ENCODE measurements at regions not wholly inside any gene's neighbourhood (a gene's known extent, or its start where the extent isn't known, plus 50 kb on each side); places are given as distances from the start of the nearest gene placed in this dataset.

DNA sequence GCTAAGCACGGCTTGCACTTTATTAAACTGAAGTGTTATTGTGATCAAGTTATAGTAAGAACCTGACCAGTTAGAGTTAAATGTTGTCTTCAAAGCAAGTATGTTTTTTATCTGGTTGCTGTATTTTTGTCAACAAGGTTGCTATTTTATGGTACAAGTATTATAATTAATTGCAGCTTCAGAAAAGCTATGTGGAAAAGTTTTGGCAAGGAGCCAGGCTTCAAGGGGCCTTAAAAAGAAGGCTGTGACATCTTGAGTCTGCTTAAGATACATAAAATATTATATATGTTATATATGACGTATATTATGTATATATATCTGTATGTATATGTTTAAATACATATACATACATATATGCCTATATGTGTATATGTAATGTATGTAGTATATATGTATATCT lies 1461.2 kb upstream of the CDH8 start:
- DNase-seq (ENCODE audit: low read depth in 1 of 2, low spot score in 1 of 2) = no peak
- no peak overlapping the region for H3K4me3 ChIP-seq (replicated peaks; ENCODE audit: insufficient read depth, low read length)
- TF ChIP-seq POLR2AphosphoS5 (IDR thresholded peaks at IDR 0.05; ENCODE audit: low read depth) = no peak
- no peak for TF ChIP-seq SPI1 (IDR thresholded peaks at IDR 0.05; ENCODE audit: borderline replicate concordance, low read depth)
- H3K27me3 ChIP-seq (ENCODE audit: insufficient read depth, poor library complexity, severe bottlenecking) = no peaks in the 10 kb centered on the region
- no peak overlapping the region for H3K27ac ChIP-seq (replicated peaks)

GRCh38 chr16:63496282-63496681 lies 1460.0 kb upstream of the CDH8 start:
- Histone ChIP-seq H3K27me3 (ENCODE audit: insufficient read depth, poor library complexity, severe bottlenecking) (no peaks in the 10 kb centered on the region), H3K27ac (replicated peaks) (no peak overlapping the region), H3K4me3 (replicated peaks; ENCODE audit: insufficient read depth, low read length) (no peak overlapping the region)
- no peak for TF ChIP-seq GABPA (IDR thresholded peaks at IDR 0.05; ENCODE audit: low read depth)
- TF ChIP-seq, protein P1, sequence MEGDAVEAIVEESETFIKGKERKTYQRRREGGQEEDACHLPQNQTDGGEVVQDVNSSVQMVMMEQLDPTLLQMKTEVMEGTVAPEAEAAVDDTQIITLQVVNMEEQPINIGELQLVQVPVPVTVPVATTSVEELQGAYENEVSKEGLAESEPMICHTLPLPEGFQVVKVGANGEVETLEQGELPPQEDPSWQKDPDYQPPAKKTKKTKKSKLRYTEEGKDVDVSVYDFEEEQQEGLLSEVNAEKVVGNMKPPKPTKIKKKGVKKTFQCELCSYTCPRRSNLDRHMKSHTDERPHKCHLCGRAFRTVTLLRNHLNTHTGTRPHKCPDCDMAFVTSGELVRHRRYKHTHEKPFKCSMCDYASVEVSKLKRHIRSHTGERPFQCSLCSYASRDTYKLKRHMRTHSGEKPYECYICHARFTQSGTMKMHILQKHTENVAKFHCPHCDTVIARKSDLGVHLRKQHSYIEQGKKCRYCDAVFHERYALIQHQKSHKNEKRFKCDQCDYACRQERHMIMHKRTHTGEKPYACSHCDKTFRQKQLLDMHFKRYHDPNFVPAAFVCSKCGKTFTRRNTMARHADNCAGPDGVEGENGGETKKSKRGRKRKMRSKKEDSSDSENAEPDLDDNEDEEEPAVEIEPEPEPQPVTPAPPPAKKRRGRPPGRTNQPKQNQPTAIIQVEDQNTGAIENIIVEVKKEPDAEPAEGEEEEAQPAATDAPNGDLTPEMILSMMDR (IDR thresholded peaks at IDR 0.05; ENCODE audit: insufficient read depth, low read length) = no peak
- no peak for TF ChIP-seq SPI1 (IDR thresholded peaks at IDR 0.05; ENCODE audit: borderline replicate concordance, low read depth)
- TF ChIP-seq, protein P2, sequence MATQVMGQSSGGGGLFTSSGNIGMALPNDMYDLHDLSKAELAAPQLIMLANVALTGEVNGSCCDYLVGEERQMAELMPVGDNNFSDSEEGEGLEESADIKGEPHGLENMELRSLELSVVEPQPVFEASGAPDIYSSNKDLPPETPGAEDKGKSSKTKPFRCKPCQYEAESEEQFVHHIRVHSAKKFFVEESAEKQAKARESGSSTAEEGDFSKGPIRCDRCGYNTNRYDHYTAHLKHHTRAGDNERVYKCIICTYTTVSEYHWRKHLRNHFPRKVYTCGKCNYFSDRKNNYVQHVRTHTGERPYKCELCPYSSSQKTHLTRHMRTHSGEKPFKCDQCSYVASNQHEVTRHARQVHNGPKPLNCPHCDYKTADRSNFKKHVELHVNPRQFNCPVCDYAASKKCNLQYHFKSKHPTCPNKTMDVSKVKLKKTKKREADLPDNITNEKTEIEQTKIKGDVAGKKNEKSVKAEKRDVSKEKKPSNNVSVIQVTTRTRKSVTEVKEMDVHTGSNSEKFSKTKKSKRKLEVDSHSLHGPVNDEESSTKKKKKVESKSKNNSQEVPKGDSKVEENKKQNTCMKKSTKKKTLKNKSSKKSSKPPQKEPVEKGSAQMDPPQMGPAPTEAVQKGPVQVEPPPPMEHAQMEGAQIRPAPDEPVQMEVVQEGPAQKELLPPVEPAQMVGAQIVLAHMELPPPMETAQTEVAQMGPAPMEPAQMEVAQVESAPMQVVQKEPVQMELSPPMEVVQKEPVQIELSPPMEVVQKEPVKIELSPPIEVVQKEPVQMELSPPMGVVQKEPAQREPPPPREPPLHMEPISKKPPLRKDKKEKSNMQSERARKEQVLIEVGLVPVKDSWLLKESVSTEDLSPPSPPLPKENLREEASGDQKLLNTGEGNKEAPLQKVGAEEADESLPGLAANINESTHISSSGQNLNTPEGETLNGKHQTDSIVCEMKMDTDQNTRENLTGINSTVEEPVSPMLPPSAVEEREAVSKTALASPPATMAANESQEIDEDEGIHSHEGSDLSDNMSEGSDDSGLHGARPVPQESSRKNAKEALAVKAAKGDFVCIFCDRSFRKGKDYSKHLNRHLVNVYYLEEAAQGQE (IDR thresholded peaks at IDR 0.05; ENCODE audit: insufficient replicate concordance, low read depth) = no peak
- no peak for TF ChIP-seq POLR2AphosphoS5 (IDR thresholded peaks at IDR 0.05; ENCODE audit: low read depth)
- no peak for DNase-seq (ENCODE audit: low read depth in 1 of 2, low spot score in 1 of 2)

GRCh38 chr16:63488955-63489354 lies 1452.7 kb upstream of the CDH8 start:
- TF ChIP-seq SPI1 (IDR thresholded peaks at IDR 0.05; ENCODE audit: borderline replicate concordance, low read depth) (no peak), POLR2AphosphoS5 (IDR thresholded peaks at IDR 0.05; ENCODE audit: low read depth) (no peak), GABPA (IDR thresholded peaks at IDR 0.05; ENCODE audit: low read depth) (no peak)
- TF ChIP-seq, protein P2 (IDR thresholded peaks at IDR 0.05; ENCODE audit: insufficient replicate concordance, low read depth) = no peak
- TF ChIP-seq, protein P1 (IDR thresholded peaks at IDR 0.05; ENCODE audit: insufficient read depth, low read length) = no peak
- Histone ChIP-seq H3K27ac (replicated peaks) (no peak overlapping the region), H3K27me3 (ENCODE audit: insufficient read depth, poor library complexity, severe bottlenecking) (no peaks in the 10 kb centered on the region), H3K4me3 (replicated peaks; ENCODE audit: insufficient read depth, low read length) (no peak overlapping the region)
- no peak for DNase-seq (ENCODE audit: low read depth in 1 of 2, low spot score in 1 of 2)

- no peaks in the 10 kb centered on the region for H3K27me3 ChIP-seq (ENCODE audit: insufficient read depth, poor library complexity, severe bottlenecking)
- TF ChIP-seq, protein P2 (IDR thresholded peaks at IDR 0.05; ENCODE audit: insufficient replicate concordance, low read depth) = no peak
- TF ChIP-seq, protein P1 (IDR thresholded peaks at IDR 0.05; ENCODE audit: insufficient read depth, low read length) = no peak
- no peak for TF ChIP-seq SPI1 (IDR thresholded peaks at IDR 0.05; ENCODE audit: borderline replicate concordance, low read depth)
- no peak for TF ChIP-seq GABPA (IDR thresholded peaks at IDR 0.05; ENCODE audit: low read depth)
- TF ChIP-seq POLR2AphosphoS5 (IDR thresholded peaks at IDR 0.05; ENCODE audit: low read depth) = no peak
- DNase-seq (ENCODE audit: low read depth in 1 of 2, low spot score in 1 of 2) = no peak
- no peak overlapping the region for H3K27ac ChIP-seq (replicated peaks)
- H3K4me3 ChIP-seq (replicated peaks; ENCODE audit: insufficient read depth, low read length) = no peak overlapping the region
Measured at GRCh38 chr16:63481060-63481459, 1444.8 kb upstream of the CDH8 start.

Data from HL-60 (cell line).